HG03159 (cell line): ENCODE measurements at regions not wholly inside any gene's neighbourhood (a gene's known extent, or its start where the extent isn't known, plus 50 kb on each side); places are given as distances from the start of the nearest gene placed in this dataset.

ENCODE experiments used
- ATAC-seq: cut with Tn5 transposase; IDR thresholded peaks from one replicate; pipeline ENCODE4 v1.9.1; 2021; ENCODE audit warnings: mild to moderate bottlenecking, moderate library complexity; ENCODE audit not compliant: unreplicated experiment

DNA sequence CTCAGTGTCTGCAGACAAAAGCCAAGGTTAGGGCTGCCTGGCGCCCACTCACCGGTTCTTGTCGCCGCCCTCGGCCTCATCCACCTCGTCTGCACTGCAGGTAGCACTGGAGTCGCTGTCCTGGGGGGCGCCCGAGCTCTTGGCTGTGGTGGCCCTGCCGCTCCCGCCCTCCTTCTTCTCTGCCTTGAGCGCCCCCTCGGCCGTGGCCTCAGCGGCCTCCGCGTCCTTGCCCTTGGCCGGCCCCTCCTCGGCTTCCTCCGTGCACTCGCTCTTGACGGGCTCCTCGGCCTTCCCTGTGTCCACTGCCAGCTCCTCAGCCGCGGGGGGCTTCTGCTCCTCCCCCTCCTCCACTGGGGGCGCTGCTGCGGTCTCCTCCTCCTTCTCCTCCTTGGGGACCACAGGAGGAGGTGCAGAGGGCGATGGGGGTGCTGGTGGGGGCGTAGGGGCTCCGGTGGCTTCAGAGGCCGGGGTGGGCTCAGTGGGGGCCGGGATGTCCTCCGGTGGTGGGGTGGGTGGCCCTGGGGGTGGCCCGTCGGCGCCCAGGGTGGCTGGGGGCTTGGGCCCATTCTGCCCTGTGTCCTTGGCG is 77.2 kb downstream of the RFLNA start:
- ATAC-seq = no peak

DNA sequence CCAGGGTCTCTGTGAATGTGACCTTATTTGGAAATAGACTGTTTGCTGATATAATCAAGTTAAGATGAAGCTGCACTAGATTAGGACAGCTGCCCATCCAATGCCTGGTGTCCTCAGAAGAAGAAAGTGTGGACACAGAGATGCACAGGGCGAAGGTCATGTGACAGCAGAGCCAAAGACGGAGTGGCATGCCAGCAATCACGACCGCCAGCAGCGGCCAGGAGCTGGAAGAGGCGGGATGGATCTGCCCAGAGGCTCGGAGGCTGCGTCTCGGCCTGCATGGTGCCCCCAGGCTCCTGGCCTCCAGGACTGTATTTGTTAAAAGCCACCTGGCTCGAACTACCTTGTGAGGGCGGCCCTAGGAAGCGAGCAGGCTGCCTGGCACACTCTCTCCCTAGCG is 76.5 kb downstream of the RFLNA start:
- ATAC-seq = no peak

DNA sequence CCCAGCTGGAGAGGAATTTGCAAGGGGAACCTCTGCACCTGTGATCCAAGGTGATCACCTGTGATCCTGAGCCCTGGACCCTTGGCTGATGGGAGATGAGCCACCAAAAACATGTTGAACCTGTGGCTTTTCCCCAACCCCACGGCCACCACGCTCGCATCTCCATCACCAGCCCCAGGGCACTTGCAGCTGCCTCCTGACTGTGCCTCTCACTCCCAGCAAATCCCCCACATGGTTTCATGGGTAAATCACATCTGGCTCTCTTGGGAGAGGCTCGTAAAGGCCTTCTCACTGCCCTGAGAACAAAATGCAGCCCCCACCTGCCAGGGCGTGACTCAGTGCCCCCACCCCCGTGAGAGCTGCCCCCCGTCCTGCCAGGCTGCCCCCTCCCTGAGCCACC is 76.0 kb downstream of the RFLNA start:
- ATAC-seq = no peak

DNA sequence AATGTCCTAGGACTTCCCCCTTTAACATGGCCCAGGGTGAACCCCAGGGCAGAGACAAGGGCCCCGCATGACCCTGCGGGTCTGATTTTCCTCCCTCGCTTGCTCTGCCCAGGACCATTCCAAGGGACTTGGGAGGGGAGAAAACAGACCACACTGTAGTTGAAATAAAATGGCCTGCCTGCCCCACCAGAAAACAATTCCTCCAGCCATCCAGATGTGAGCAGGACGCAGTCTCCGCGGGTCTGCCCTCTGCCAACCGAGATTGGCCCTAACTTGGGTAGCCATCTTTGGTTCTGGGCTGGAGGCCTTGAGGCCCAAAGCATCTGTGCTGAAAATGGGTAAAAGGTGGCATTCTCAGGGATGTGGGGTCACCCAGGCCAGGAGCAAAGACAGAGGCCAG is 75.5 kb downstream of the RFLNA start:
- no peak for ATAC-seq

DNA sequence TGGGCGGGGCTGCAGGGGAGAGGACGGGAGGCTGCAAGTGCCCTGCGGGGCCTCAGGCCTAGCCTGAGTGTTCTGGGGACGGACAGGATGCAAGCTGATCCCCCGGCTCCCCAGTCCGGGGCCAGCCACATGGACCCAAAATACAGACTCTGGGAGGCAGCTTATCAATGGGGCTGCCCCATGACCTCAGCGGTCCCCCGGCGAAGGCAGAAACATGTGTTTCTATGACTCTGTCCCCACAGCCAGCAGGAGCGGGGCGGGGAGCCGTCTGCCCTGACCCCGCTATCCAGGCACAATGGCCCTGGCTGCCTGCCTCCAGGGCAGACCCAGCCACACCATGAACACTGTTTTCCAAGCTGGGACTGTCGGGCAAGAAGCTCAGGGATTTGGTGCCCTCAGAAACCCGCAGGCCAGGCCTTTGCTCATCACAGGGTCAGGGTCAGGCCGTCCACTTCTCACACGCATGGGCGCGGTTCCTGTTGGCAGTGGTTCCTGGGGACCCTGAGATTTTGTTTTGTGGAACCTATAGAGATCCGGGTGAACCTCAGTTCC is 75.0 kb downstream of the RFLNA start:
- ATAC-seq = no peak

DNA sequence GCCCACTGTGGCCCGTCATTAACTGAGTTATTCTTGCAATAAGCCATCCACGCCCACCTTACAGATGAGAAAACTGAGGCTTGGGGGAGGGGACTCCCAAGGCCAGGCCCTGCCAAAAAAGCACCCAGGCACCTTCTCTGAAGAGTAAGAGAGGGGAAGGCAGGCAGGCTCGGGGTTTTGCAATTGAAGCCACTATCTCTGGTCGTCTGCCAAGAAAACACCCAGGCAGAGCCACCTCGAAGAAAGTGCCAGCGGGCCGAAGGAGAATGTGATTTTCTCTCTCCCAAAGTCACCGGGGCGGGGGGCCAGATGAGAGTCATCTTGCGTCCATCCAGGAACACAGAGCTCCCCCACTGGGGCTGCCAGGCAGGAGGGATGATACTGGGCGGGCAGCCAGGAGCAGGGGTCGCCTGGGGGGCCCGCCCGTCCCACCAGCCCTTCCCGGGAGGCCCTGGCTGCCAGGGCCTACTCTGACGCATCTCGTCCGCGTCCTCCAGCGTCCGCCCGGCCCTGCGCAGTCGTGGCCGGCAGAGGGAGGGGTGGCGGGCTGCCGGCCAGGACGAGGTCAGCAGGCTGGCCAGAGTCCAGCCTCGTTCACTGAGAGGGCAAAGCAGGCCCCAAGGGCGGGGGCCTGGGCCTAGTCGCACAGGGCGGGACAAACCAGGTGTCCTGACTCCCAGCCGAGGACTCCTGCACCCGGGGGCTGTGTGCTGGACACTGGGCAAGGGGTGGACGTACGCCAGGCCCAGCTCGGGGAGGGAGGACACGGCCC is 74.3 kb downstream of the RFLNA start:
- ATAC-seq = no peak

DNA sequence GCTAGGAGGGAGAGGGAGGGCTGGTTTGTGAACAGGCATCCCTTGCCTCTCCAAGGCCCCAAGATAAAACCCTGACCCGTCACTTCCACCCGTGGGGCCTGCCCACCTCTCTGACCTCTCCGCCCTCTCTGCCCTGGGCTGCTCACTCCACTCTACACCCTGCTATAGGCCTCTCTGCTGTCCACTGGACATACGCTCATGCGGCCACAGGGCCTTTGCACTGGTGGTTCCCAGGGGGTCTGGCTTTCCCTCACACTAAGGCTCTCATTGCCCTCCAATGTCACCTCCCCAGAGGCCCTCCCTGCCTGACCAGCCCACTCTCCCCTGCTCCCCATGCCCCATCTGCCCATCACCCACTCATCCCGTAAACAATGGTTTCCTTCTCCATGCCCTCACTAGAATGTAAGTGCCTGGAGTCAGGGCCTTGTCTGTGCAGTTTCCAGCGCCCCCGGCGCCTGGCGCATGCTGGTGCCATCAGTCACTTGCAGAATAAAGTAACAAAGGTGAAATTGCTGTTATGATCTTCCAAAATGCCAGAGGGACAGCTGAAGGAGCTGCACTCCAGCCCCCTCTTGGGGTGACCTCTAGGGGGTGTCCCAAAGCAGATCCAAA is 73.6 kb downstream of the RFLNA start:
- no peak for ATAC-seq

DNA sequence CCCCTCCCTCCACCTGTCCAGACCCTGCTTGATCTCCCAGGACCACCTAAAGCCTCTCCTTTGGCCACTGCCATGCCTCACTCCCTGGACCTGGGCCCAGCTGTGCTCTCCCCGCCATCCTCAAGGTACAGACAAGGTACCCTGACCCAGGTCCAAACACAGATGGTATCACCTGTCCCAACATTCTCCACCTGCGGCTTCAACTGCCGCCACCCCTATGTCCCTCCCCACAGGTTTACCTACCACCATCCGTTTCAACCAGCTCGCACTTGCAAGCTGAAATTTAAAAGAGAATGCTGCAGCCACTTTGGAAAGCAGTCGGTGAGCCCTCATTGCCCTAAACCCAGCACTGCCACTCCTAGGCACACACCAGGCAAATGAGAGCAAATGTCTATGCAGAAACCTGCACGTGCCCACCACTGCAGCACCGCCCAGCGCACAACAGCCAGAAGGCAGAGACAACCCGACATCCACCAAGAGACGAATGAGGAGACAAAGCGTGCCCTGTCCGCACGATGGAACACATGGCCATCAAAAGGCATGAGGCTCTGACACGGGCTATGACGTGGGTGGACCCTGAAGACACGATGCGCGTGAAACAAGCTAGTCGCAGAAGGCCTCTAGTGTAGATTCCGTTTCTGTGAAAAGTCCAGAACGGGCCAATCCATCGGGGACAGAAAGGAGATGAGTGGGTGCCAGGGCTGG is 71.0 kb downstream of the RFLNA start:
- ATAC-seq = no peak
